Activated T-cell treated with anti-CD3 and anti-CD28 coated beads, Interleukin-2, amount 50 U/mL, for 24 hours (primary cell): ENCODE measurements at regions not wholly inside any gene's neighbourhood (a gene's known extent, or its start where the extent isn't known, plus 50 kb on each side); places are given as distances from the start of the nearest gene placed in this dataset.

Experiments
- DNase-seq: peaks from one replicate; pipeline ENCODE4 v3.0.0-alpha.2; 2020
- H3K27ac Mint-ChIP-seq: 2 replicates; pipeline ENCODE4 v1.8.0; 2020; ENCODE audit warnings: mild to moderate bottlenecking, mixed read lengths
- H3K27me3 Mint-ChIP-seq: 2 replicates; pipeline ENCODE4 v1.8.0; 2020; ENCODE audit warnings: mixed read lengths
- H3K36me3 Mint-ChIP-seq: 2 replicates; pipeline ENCODE4 v1.8.0; 2020; ENCODE audit warnings: low read depth, mixed read lengths
- H3K4me1 Mint-ChIP-seq: 2 replicates; pipeline ENCODE4 v1.8.0; 2020; ENCODE audit warnings: low read depth, mixed read lengths
- H3K4me3 Mint-ChIP-seq: 2 replicates; pipeline ENCODE4 v1.8.0; 2020; ENCODE audit warnings: mild to moderate bottlenecking, moderate library complexity, mixed read lengths
- H3K9me3 Mint-ChIP-seq: 2 replicates; pipeline ENCODE4 v1.8.0; 2020; ENCODE audit warnings: mixed read lengths

- no peak overlapping the region for H3K27ac Mint-ChIP-seq
- H3K4me3 Mint-ChIP-seq: no peak overlapping the region
- no peaks in the 10 kb centered on the region for H3K9me3 Mint-ChIP-seq
- no peaks in the 10 kb centered on the region for H3K36me3 Mint-ChIP-seq
- H3K27me3 Mint-ChIP-seq: no peaks in the 10 kb centered on the region
- no peaks in the 10 kb centered on the region for H3K4me1 Mint-ChIP-seq
- no peak for DNase-seq
These were observed 167.1 kb downstream of the SHOX2 start for GRCh38 chr3:157939166-157939565.

GRCh38 chr3:157938154-157938779 lies 168.0 kb downstream of the SHOX2 start:
- H3K9me3 Mint-ChIP-seq: no peaks in the 10 kb centered on the region
- no peak overlapping the region for H3K27ac Mint-ChIP-seq
- no peaks in the 10 kb centered on the region for H3K4me1 Mint-ChIP-seq
- no peak for DNase-seq
- H3K27me3 Mint-ChIP-seq: no peaks in the 10 kb centered on the region
- no peaks in the 10 kb centered on the region for H3K36me3 Mint-ChIP-seq
- H3K4me3 Mint-ChIP-seq: no peak overlapping the region

- no peak overlapping the region for H3K4me3 Mint-ChIP-seq
- H3K36me3 Mint-ChIP-seq: no peaks in the 10 kb centered on the region
- no peaks in the 10 kb centered on the region for H3K9me3 Mint-ChIP-seq
- no peak overlapping the region for H3K27ac Mint-ChIP-seq
- DNase-seq: no peak
- H3K27me3 Mint-ChIP-seq: no peaks in the 10 kb centered on the region
- no peaks in the 10 kb centered on the region for H3K4me1 Mint-ChIP-seq
These were observed 174.7 kb downstream of the SHOX2 start for GRCh38 chr3:157931517-157931916.

- Mint-ChIP-seq H3K27ac (no peak overlapping the region), H3K4me1 (no peaks in the 10 kb centered on the region), H3K9me3 (no peaks in the 10 kb centered on the region)
These were observed 176.0 kb downstream of the SHOX2 start for GRCh38 chr3:157930000-157930780.

GRCh38 chr3:157926822-157927221 lies 179.4 kb downstream of the SHOX2 start:
- Mint-ChIP-seq H3K27me3 (no peaks in the 10 kb centered on the region), H3K4me1 (no peaks in the 10 kb centered on the region), H3K36me3 (no peaks in the 10 kb centered on the region), H3K4me3 (no peak overlapping the region), H3K27ac (no peak overlapping the region), H3K9me3 (no peaks in the 10 kb centered on the region)
- no peak for DNase-seq

More at GRCh38 chr3:157930000-157930780, 176.0 kb downstream of the SHOX2 start:
- Mint-ChIP-seq H3K27me3 (no peaks in the 10 kb centered on the region), H3K36me3 (no peaks in the 10 kb centered on the region), H3K4me3 (no peak overlapping the region)
- no peak for DNase-seq

GRCh38 chr3:157922614-157923013 lies 183.6 kb downstream of the SHOX2 start:
- no peaks in the 10 kb centered on the region for H3K36me3 Mint-ChIP-seq
- no peak overlapping the region for H3K4me3 Mint-ChIP-seq
- H3K9me3 Mint-ChIP-seq: no peaks in the 10 kb centered on the region
- no peak for DNase-seq
- H3K4me1 Mint-ChIP-seq: no peaks in the 10 kb centered on the region
- H3K27ac Mint-ChIP-seq: no peak overlapping the region
- no peaks in the 10 kb centered on the region for H3K27me3 Mint-ChIP-seq

GRCh38 chr3:157921811-157922210 lies 184.4 kb downstream of the SHOX2 start:
- H3K4me3 Mint-ChIP-seq: no peak overlapping the region
- no peaks in the 10 kb centered on the region for H3K27me3 Mint-ChIP-seq
- H3K4me1 Mint-ChIP-seq: no peaks in the 10 kb centered on the region
- no peaks in the 10 kb centered on the region for H3K9me3 Mint-ChIP-seq
- DNase-seq: no peak
- H3K36me3 Mint-ChIP-seq: no peaks in the 10 kb centered on the region
- H3K27ac Mint-ChIP-seq: no peak overlapping the region

- Mint-ChIP-seq H3K36me3 (no peaks in the 10 kb centered on the region), H3K4me3 (no peak overlapping the region), H3K4me1 (no peaks in the 10 kb centered on the region), H3K9me3 (no peaks in the 10 kb centered on the region), H3K27ac (no peak overlapping the region), H3K27me3 (no peaks in the 10 kb centered on the region)
- DNase-seq: no peak
These were observed 185.2 kb downstream of the SHOX2 start for GRCh38 chr3:157920822-157921700.

- Mint-ChIP-seq H3K27me3 (no peaks in the 10 kb centered on the region), H3K4me3 (no peak overlapping the region), H3K36me3 (no peaks in the 10 kb centered on the region), H3K27ac (no peak overlapping the region), H3K4me1 (no peaks in the 10 kb centered on the region), H3K9me3 (no peaks in the 10 kb centered on the region)
- no peak for DNase-seq
These were observed 186.8 kb downstream of the SHOX2 start for GRCh38 chr3:157919319-157919887.

GRCh38 chr3:157918402-157918801 lies 187.8 kb downstream of the SHOX2 start:
- Mint-ChIP-seq H3K27ac (no peak overlapping the region), H3K27me3 (no peaks in the 10 kb centered on the region), H3K4me1 (no peaks in the 10 kb centered on the region), H3K9me3 (no peaks in the 10 kb centered on the region), H3K36me3 (no peaks in the 10 kb centered on the region), H3K4me3 (no peak overlapping the region)
- no peak for DNase-seq

- H3K4me3 Mint-ChIP-seq: no peak overlapping the region
- H3K9me3 Mint-ChIP-seq: no peaks in the 10 kb centered on the region
- H3K27ac Mint-ChIP-seq: no peak overlapping the region
- no peaks in the 10 kb centered on the region for H3K27me3 Mint-ChIP-seq
- no peak for DNase-seq
- H3K36me3 Mint-ChIP-seq: no peaks in the 10 kb centered on the region
- H3K4me1 Mint-ChIP-seq: no peaks in the 10 kb centered on the region
These were observed 189.5 kb downstream of the SHOX2 start for GRCh38 chr3:157916672-157917071.

GRCh38 chr3:157914882-157915281 lies 191.3 kb downstream of the SHOX2 start:
- Mint-ChIP-seq H3K36me3 (no peaks in the 10 kb centered on the region), H3K4me1 (no peaks in the 10 kb centered on the region), H3K27ac (no peak overlapping the region), H3K4me3 (no peak overlapping the region), H3K9me3 (no peaks in the 10 kb centered on the region), H3K27me3 (no peaks in the 10 kb centered on the region)
- no peak for DNase-seq

- no peaks in the 10 kb centered on the region for H3K4me1 Mint-ChIP-seq
These were observed 192.5 kb downstream of the SHOX2 start for GRCh38 chr3:157913741-157914150.

More at GRCh38 chr3:157913741-157914150, 192.5 kb downstream of the SHOX2 start:
- Mint-ChIP-seq H3K27me3 (no peaks in the 10 kb centered on the region), H3K4me3 (no peak overlapping the region), H3K9me3 (no peaks in the 10 kb centered on the region), H3K36me3 (no peaks in the 10 kb centered on the region), H3K27ac (no peak overlapping the region)
- DNase-seq: no peak
